Esophagus muscularis mucosa (tissue), 4 donors: ENCODE measurements at regions not wholly inside any gene's neighbourhood (a gene's known extent, or its start where the extent isn't known, plus 50 kb on each side); places are given as distances from the start of the nearest gene placed in this dataset.

Experiments
- DNase-seq: peaks from one replicate; pipeline ENCODE4 v3.0.0-alpha.2; 2017; ENCODE audit errors: extremely low spot score
- H3K27ac ChIP-seq, 4 donors: fragments of 200-600 bp; sonication (generic); replicated peaks in 1 of 4; 1 replicate in 3 of 4; 2 replicates in 1 of 4; pipeline ENCODE4 v1.5.1; 2016 to 2019; ENCODE audit warnings: mild to moderate bottlenecking in 1 of 4
- H3K27me3 ChIP-seq, 4 donors: fragments of 200-600 bp; sonication (generic); one replicate each; pipeline versions ENCODE4 v1.5.1 to v1.6.0; 2016 to 2019
- H3K36me3 ChIP-seq, 4 donors: fragments of 200-600 bp; sonication (generic); one replicate each; pipeline ENCODE4 v1.5.1; 2016 to 2019
- H3K4me1 ChIP-seq, 4 donors: fragments of 200-600 bp; sonication (generic); one replicate each; pipeline ENCODE4 v1.5.1; 2016 to 2019
- H3K4me3 ChIP-seq, 4 donors: fragments of 200-600 bp; sonication (generic); 1 replicate in 2 of 4; 2 replicates in 2 of 4; pipeline ENCODE4 v1.5.1; 2016 to 2019; ENCODE audit warnings: mild to moderate bottlenecking in 4 of 4, moderate library complexity in 1 of 4
- H3K9me3 ChIP-seq, 4 donors: fragments of 200-600 bp; sonication (generic); 1 replicate in 3 of 4; 2 replicates in 1 of 4; pipeline ENCODE4 v1.5.1; 2016 to 2019
- EP300 ChIP-seq: sonication (generic); formaldehyde crosslinking; IDR thresholded peaks from one replicate; pipeline ENCODE4 v1.6.1; 2017; ENCODE audit warnings: antibody characterized with exemption
- POLR2A ChIP-seq: fragments of 450-650 bp; IDR thresholded peaks from one replicate; pipeline ENCODE4 v1.6.1; 2017; ENCODE audit warnings: antibody characterized with exemption, moderate library complexity, mild to moderate bottlenecking, low read depth
- POLR2AphosphoS5 ChIP-seq, 2 donors: sonication (generic); formaldehyde crosslinking; IDR thresholded peaks; one replicate each; pipeline ENCODE4 v1.6.1; 2017; ENCODE audit warnings: antibody characterized with exemption in 2 of 2
- WGBS: methylation state at CpG from one replicate; pipeline ENCODE4 v1.1.5; 2018; 5-methylcytosine and 5-hydroxymethylcytosine counted together
- intact Hi-C: fragments of 100-400 bp; cut with DNase I; formaldehyde crosslinking; loops from one replicate; pipeline ENCODE4 v1.15.1; 2023
- TF ChIP-seq, protein P1 (sequence below), 3 experiments: fragments of 200-600 bp in 2 of 3; fragments of 450-650 bp in 1 of 3; sonication (generic) in 2 of 3; IDR thresholded peaks; one replicate each; pipeline ENCODE4 v1.5.1; 2017 to 2019; ENCODE audit warnings: antibody characterized with exemption in 3 of 3, mild to moderate bottlenecking in 2 of 3, moderate library complexity in 1 of 3

DNA sequence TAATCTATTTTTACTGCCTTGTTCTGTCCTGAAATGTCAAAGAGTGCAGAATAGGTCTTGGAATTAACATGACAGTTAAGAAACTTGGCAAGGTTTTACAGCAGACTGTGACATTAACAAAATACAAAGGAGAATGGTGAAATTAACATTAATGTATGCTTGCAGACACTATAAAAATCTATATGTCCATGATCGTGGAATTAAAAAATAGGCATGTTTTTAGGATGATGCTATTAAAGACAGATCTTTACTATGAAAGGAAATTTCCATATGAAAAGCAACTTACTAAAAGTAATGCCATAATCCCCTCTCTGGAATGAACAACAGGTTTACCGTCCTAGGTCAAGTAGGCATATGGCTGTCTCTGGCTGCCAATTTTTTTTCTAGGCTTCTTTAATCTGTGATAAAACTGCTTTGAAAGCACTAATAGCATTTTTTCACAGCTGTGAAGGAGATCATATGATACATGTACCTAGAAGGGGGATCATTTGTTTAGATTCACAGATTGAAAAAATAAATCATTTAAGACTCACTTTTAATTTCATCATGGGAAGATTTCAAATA is 291.5 kb downstream of the ZNF536 start:
- H3K27me3 ChIP-seq: peaks cover 0 to 21% (median under 1%) of the 10 kb centered on the region in 4 donors
- H3K27ac ChIP-seq: peak overlapping the region in 3 of 4 donors; percentile 16 to 51 (median 34)
- intact Hi-C loops: no loop called here
- no peak overlapping the region for H3K4me3 ChIP-seq
- TF ChIP-seq POLR2AphosphoS5 (IDR thresholded peaks at IDR 0.05): no peak
- no peak for DNase-seq
- WGBS: 50% methylated on average over 2 of the region's 2 CpGs
- H3K4me1 ChIP-seq: peaks cover 0 to 24% (median 19%) of the 10 kb centered on the region in 4 donors
- no peaks in the 10 kb centered on the region for H3K36me3 ChIP-seq
- no peaks in the 10 kb centered on the region for H3K9me3 ChIP-seq

DNA sequence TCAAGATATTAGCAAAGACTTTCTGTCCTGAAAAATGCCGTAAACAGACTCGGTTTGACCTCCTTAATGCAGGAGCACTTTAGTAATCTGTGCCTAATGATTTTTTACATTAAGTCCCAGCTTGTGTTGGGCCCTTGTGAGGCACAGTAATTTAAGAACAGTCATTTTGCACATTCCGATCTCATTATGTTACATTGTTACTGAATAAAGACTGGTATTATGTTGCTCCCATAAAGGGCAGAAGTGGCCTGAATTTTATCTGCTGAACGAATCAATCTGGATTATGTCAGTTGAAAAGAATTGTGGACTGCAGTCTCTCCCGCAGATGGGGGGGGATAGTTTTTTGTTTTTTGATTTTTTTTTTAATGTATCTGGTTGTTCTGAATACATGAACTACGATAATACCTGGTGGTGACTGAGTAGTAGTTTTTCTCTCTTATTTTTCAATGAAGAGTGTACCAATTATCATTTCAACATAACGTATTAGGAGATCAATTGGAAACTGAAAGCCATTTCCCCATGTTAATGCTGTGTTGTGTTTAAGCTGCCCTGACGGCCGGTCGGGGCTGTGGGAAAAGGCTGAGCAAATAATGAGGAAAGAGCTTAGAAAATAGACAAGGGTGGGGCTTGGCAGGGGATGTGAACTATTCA is 290.2 kb downstream of the ZNF536 start:
- H3K27ac ChIP-seq: peak overlapping the region in 2 of 4 donors; percentile 0 to 58

DNA sequence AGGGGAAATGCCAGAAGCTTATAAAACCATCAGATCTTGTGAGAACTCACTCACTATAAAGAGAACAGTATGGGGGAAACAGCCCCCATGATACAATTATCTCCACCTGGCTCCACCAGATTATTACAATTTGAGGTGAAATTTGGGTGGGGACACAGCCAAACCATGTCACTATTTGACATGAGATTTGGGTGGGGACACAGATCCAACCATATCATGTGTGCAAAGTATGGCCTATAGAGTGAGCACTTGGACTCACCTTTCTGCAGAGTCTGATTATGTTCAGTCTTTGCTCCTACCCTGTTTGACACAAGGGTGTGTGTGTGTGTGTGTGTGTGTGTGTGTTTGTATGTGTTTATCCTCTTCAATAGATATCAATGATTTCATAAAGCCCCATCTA is 287.5 kb downstream of the ZNF536 start:
- no peak overlapping the region for H3K4me3 ChIP-seq
- DNase-seq: no peak
- no peak overlapping the region for H3K27ac ChIP-seq
- peaks cover 0 to 17% (median 12%) of the 10 kb centered on the region in 4 donors for H3K4me1 ChIP-seq
- H3K9me3 ChIP-seq: no peaks in the 10 kb centered on the region
- no peaks in the 10 kb centered on the region for H3K36me3 ChIP-seq
- intact Hi-C loops: loop anchor here (10.0 kb wide), 1 partner anchor 435 kb away; no protein-coding TSS in a partner anchor
- H3K27me3 ChIP-seq: peaks cover 0 to 14% (median 0%) of the 10 kb centered on the region in 4 donors
- TF ChIP-seq EP300 (no peak), POLR2A (no peak), POLR2AphosphoS5 (IDR thresholded peaks at IDR 0.05) (no peak)
- TF ChIP-seq, protein P1, sequence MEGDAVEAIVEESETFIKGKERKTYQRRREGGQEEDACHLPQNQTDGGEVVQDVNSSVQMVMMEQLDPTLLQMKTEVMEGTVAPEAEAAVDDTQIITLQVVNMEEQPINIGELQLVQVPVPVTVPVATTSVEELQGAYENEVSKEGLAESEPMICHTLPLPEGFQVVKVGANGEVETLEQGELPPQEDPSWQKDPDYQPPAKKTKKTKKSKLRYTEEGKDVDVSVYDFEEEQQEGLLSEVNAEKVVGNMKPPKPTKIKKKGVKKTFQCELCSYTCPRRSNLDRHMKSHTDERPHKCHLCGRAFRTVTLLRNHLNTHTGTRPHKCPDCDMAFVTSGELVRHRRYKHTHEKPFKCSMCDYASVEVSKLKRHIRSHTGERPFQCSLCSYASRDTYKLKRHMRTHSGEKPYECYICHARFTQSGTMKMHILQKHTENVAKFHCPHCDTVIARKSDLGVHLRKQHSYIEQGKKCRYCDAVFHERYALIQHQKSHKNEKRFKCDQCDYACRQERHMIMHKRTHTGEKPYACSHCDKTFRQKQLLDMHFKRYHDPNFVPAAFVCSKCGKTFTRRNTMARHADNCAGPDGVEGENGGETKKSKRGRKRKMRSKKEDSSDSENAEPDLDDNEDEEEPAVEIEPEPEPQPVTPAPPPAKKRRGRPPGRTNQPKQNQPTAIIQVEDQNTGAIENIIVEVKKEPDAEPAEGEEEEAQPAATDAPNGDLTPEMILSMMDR (IDR thresholded peaks at IDR 0.05): no peak

More for the DNA sequence above, 290.2 kb downstream of the ZNF536 start:
- no peak for DNase-seq
- WGBS: 54% methylated on average over 10 of the region's 10 CpGs
- H3K4me3 ChIP-seq: peak overlapping the region in 1 of 4 donors; percentile 5
- peaks cover 0 to 24% (median 19%) of the 10 kb centered on the region in 4 donors for H3K4me1 ChIP-seq
- H3K9me3 ChIP-seq: no peaks in the 10 kb centered on the region
- intact Hi-C loops: no loop called here
- no peak for TF ChIP-seq EP300
- TF ChIP-seq, protein P1 (IDR thresholded peaks at IDR 0.05): no peak
- TF ChIP-seq POLR2AphosphoS5 (IDR thresholded peaks at IDR 0.05): no peak
- no peak for TF ChIP-seq POLR2A
- H3K27me3 ChIP-seq: peaks cover 0 to 15% (median 0%) of the 10 kb centered on the region in 4 donors
- H3K36me3 ChIP-seq: no peaks in the 10 kb centered on the region

DNA sequence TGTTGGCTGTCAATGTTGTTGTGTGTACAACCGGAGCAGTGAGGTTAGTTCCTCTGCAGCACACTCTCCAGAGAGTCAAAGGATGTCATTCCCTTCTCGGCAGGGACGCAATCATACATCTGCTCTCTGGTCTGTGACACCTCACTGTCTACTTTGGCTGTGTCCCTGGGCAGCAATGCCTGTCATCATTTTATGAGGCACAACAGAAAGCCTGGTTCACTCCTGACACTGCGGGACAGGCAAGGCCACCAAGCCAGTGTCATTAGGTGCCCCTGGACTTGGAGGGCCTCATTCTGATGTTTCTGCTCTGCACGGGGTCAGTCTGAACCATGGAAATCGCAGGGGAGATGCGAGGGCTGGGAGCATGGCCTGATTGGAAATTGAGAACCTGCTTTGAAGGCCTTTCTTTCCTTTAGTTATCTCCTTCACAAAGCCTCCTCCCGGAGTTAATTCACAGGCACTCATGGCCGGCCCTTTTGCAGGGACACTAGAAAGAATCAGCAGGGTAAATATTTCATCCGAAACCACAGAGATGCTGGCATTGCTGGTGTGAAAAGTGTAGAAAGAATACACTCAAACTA is 284.4 kb downstream of the ZNF536 start:
- no peaks in the 10 kb centered on the region for H3K4me1 ChIP-seq
- no peak overlapping the region for H3K27ac ChIP-seq
- H3K9me3 ChIP-seq: no peaks in the 10 kb centered on the region
- H3K27me3 ChIP-seq: peaks cover 0 to 40% (median 0%) of the 10 kb centered on the region in 4 donors
- 80% methylated on average over 9 of the region's 10 CpGs for WGBS
- H3K36me3 ChIP-seq: no peaks in the 10 kb centered on the region
- TF ChIP-seq EP300 (no peak), POLR2AphosphoS5 (IDR thresholded peaks at IDR 0.05) (no peak), POLR2A (no peak)
- TF ChIP-seq, protein P1 (IDR thresholded peaks at IDR 0.05): no peak
- intact Hi-C loops: loop anchor here (10.0 kb wide), 1 partner anchor 432 kb away; no protein-coding TSS in a partner anchor
- no peak overlapping the region for H3K4me3 ChIP-seq
- DNase-seq: no peak

DNA sequence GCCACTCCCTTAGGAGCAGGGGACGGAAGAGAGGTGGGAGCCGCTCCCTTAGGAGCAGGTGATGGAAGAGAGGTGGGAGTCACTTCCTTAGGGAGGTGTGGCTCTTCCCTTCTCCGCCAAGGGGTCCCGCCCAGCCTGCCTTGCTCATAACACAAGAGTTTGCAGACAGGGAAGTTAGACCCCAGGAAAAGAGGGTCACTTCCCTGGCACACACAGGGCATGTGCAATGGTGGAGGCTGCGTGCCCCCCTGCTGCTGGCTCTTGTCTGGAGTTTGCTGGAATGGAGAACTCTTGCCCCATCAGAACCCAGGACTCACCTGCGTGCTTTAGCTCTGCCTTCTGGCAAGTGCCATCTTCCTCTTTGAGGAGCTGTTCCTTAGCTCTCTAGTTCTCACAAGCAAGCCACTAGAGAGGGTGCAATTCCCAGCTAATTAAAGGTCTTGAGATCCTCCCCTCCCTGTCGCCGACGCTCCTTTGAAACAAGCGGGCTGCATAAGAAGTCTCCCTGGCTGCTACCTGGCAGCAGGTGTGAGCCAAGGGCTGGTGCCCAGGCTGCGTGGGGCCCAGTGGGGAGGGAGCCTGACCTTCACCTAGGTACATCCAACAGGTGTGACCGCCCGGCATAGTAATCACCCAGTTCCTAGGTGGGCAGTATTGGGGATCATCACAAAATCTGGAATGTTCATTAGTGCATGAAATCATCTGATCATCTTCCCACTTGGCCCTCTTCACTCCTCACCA is 281.6 kb downstream of the ZNF536 start:
- TF ChIP-seq POLR2AphosphoS5 (IDR thresholded peaks at IDR 0.05) (no peak), POLR2A (no peak), EP300 (no peak)
- TF ChIP-seq, protein P1 (IDR thresholded peaks at IDR 0.05): no peak
- Histone ChIP-seq H3K36me3 (no peaks in the 10 kb centered on the region), H3K9me3 (no peaks in the 10 kb centered on the region), H3K27me3 (peaks cover 0 to 47% (median 0%) of the 10 kb centered on the region in 4 donors), H3K27ac (no peak overlapping the region), H3K4me1 (peaks cover 0 to 4% (median 0%) of the 10 kb centered on the region in 4 donors), H3K4me3 (no peak overlapping the region)
- DNase-seq: no peak
- intact Hi-C loops: loop anchor here (10.0 kb wide), 1 partner anchor 429 kb away; no protein-coding TSS in a partner anchor
- WGBS: 86% methylated on average over 12 of the region's 13 CpGs
